ENCODE measurements at regions not wholly inside any gene's neighbourhood (a gene's known extent, or its start where the extent isn't known, plus 50 kb on each side); places are given as distances from the start of the nearest gene placed in this dataset.

DNA sequence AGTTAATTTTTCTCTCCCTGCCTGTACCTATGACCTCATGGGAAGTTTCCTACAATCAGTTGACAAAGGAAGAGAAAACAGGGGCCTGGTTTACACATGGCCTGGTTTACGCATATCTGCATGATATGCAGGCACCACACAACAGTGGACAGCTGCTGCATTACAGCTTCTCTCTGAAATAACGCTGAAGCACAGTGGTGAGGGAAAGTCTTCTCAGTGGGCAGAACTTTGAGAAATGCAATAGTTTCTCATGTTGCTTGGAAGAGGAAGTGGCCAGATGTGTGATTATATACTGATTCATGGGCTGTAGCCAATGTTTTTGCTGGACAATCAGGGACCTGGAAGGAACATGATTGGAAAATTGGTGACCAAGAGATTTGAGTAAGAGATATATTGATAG, 324.1 kb upstream of the GOT2 start:
- TF ChIP-seq, protein P1, sequence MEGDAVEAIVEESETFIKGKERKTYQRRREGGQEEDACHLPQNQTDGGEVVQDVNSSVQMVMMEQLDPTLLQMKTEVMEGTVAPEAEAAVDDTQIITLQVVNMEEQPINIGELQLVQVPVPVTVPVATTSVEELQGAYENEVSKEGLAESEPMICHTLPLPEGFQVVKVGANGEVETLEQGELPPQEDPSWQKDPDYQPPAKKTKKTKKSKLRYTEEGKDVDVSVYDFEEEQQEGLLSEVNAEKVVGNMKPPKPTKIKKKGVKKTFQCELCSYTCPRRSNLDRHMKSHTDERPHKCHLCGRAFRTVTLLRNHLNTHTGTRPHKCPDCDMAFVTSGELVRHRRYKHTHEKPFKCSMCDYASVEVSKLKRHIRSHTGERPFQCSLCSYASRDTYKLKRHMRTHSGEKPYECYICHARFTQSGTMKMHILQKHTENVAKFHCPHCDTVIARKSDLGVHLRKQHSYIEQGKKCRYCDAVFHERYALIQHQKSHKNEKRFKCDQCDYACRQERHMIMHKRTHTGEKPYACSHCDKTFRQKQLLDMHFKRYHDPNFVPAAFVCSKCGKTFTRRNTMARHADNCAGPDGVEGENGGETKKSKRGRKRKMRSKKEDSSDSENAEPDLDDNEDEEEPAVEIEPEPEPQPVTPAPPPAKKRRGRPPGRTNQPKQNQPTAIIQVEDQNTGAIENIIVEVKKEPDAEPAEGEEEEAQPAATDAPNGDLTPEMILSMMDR (IDR thresholded peaks at IDR 0.05; ENCODE audit: insufficient read depth, low read length, poor library complexity, severe bottlenecking) = no peak
- no peak for TF ChIP-seq EZH2phosphoT487 (conservative IDR thresholded peaks at IDR 0.05; ENCODE audit: low read length)

Data from SU-DHL-6 (cell line).